NB4 (cell line): ENCODE measurements at regions not wholly inside any gene's neighbourhood (a gene's known extent, or its start where the extent isn't known, plus 50 kb on each side); places are given as distances from the start of the nearest gene placed in this dataset.

Experiments used
- POLR2A ChIP-seq: IDR thresholded peaks from 2 replicates; pipeline ENCODE4 v1.6.1; 2011; ENCODE audit warnings: mild to moderate bottlenecking; ENCODE audit not compliant: insufficient read length; ENCODE audit errors: extremely low read depth
- TF ChIP-seq, protein P1 (sequence below): IDR thresholded peaks from one replicate; pipeline ENCODE4 v1.5.1; 2012; ENCODE audit warnings: low read depth, low read length
- TF ChIP-seq, protein P2 (sequence below): IDR thresholded peaks from 2 replicates; pipeline ENCODE4 v1.6.1; 2011; ENCODE audit warnings: low read depth, low read length

DNA sequence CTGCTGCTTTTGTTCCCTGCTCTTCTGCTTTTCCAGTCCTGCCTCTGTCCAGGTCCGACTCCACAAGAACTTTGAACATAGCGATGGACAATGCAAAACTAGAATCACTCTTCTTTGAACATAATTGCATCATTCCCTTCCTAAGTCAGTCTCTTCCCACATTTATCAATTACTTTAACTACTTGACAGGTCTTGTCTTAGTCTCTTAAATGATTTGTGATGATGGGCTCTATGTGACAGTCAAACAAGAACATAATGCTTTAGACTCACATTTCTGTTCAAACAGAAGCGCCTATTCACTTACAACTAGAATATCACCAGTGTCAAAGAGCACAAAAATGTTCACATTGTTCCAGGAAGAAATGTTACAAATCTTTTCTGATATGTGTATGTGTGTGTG is 278.1 kb downstream of the SH3GL2 start:
- TF ChIP-seq, protein P1, sequence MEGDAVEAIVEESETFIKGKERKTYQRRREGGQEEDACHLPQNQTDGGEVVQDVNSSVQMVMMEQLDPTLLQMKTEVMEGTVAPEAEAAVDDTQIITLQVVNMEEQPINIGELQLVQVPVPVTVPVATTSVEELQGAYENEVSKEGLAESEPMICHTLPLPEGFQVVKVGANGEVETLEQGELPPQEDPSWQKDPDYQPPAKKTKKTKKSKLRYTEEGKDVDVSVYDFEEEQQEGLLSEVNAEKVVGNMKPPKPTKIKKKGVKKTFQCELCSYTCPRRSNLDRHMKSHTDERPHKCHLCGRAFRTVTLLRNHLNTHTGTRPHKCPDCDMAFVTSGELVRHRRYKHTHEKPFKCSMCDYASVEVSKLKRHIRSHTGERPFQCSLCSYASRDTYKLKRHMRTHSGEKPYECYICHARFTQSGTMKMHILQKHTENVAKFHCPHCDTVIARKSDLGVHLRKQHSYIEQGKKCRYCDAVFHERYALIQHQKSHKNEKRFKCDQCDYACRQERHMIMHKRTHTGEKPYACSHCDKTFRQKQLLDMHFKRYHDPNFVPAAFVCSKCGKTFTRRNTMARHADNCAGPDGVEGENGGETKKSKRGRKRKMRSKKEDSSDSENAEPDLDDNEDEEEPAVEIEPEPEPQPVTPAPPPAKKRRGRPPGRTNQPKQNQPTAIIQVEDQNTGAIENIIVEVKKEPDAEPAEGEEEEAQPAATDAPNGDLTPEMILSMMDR = no peak
- no peak for TF ChIP-seq POLR2A
- TF ChIP-seq, protein P2, sequence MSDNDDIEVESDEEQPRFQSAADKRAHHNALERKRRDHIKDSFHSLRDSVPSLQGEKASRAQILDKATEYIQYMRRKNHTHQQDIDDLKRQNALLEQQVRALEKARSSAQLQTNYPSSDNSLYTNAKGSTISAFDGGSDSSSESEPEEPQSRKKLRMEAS = no peak
